ENCODE measurements at regions not wholly inside any gene's neighbourhood (a gene's known extent, or its start where the extent isn't known, plus 50 kb on each side); places are given as distances from the start of the nearest gene placed in this dataset.
A peak's percentile ranks its signal among the peaks of the same experiment; 100 is the strongest.

- no peak overlapping the region for H3K27ac ChIP-seq
- no peaks in the 10 kb centered on the region for H3K36me3 ChIP-seq
- TF ChIP-seq POLR2AphosphoS5 (IDR thresholded peaks at IDR 0.05): no peak
- TF ChIP-seq POLR2A (IDR thresholded peaks at IDR 0.05): no peak
- no peak for TF ChIP-seq CTCF (IDR thresholded peaks at IDR 0.05 in 8 of 11, conservative IDR thresholded peaks at IDR 0.05 in 3 of 11)
- WGBS, 5 donors: 87 to 98% (median 93%) methylated on average over 2 of the region's 2 CpGs
- intact Hi-C loops (cut with DNase I; ENCODE audit: low total_unique reads): no loop called here
- H3K4me1 ChIP-seq: no peaks in the 10 kb centered on the region
- peaks cover 0 to 47% (median 9%) of the 10 kb centered on the region in 8 donors for H3K9me3 ChIP-seq
- no peak for DNase-seq
- no peaks in the 10 kb centered on the region for H3K27me3 ChIP-seq (replicated peaks in 1 of 7)
- no peak overlapping the region for H3K4me3 ChIP-seq
These were observed 497.1 kb upstream of the RBFOX1 start for GRCh38 chr16:6835516-6835915.

- H3K27me3 ChIP-seq (replicated peaks in 1 of 7): no peaks in the 10 kb centered on the region
- H3K9me3 ChIP-seq: peaks cover 0 to 10% (median 0%) of the 10 kb centered on the region in 8 donors
- intact Hi-C loops (cut with DNase I; ENCODE audit: low total_unique reads): no loop called here
- no peaks in the 10 kb centered on the region for H3K36me3 ChIP-seq
- 77 to 89% (median 88%) methylated on average over 7 of the region's 7 CpGs for WGBS, 5 donors
- TF ChIP-seq POLR2A (IDR thresholded peaks at IDR 0.05): no peak
- no peak for TF ChIP-seq POLR2AphosphoS5 (IDR thresholded peaks at IDR 0.05)
- TF ChIP-seq CTCF (IDR thresholded peaks at IDR 0.05 in 8 of 11, conservative IDR thresholded peaks at IDR 0.05 in 3 of 11): no peak
- H3K27ac ChIP-seq: no peak overlapping the region
- H3K4me3 ChIP-seq: peak overlapping the region in 1 of 8 donors; percentile 46
- DNase-seq: no peak
- no peaks in the 10 kb centered on the region for H3K4me1 ChIP-seq
These were observed 504.0 kb upstream of the RBFOX1 start for GRCh38 chr16:6828690-6829089.

- H3K4me3 ChIP-seq: peak overlapping the region in 1 of 8 donors; percentile 46
These were observed 504.7 kb upstream of the RBFOX1 start for GRCh38 chr16:6827931-6828330.

GRCh38 chr16:6827267-6827666, 505.4 kb upstream of the RBFOX1 start:
- Histone ChIP-seq H3K36me3 (no peaks in the 10 kb centered on the region), H3K4me3 (peak overlapping the region in 1 of 8 donors; percentile 46), H3K4me1 (no peaks in the 10 kb centered on the region), H3K27ac (peak overlapping the region in 5 of 8 donors; percentile 29 to 74 (median 73)), H3K9me3 (peaks cover 0 to 7% (median 0%) of the 10 kb centered on the region in 8 donors), H3K27me3 (replicated peaks in 1 of 7) (no peaks in the 10 kb centered on the region)
- intact Hi-C loops (cut with DNase I; ENCODE audit: low total_unique reads): no loop called here
- 5 to 7% (median 6%) methylated on average over 4 of the region's 4 CpGs for WGBS, 5 donors
- no peak for DNase-seq
- peak in 1 of 3 donors; percentile 22 for TF ChIP-seq POLR2AphosphoS5 (IDR thresholded peaks at IDR 0.05)
- TF ChIP-seq POLR2A (IDR thresholded peaks at IDR 0.05): no peak
- TF ChIP-seq CTCF (IDR thresholded peaks at IDR 0.05 in 8 of 11, conservative IDR thresholded peaks at IDR 0.05 in 3 of 11): no peak

More at GRCh38 chr16:6827931-6828330, 504.7 kb upstream of the RBFOX1 start:
- Histone ChIP-seq H3K27me3 (replicated peaks in 1 of 7) (no peaks in the 10 kb centered on the region), H3K27ac (peak overlapping the region in 5 of 8 donors; percentile 29 to 74 (median 73)), H3K36me3 (no peaks in the 10 kb centered on the region), H3K9me3 (peaks cover 0 to 7% (median 0%) of the 10 kb centered on the region in 8 donors), H3K4me1 (no peaks in the 10 kb centered on the region)
- TF ChIP-seq POLR2AphosphoS5 (IDR thresholded peaks at IDR 0.05) (no peak), CTCF (IDR thresholded peaks at IDR 0.05 in 8 of 11, conservative IDR thresholded peaks at IDR 0.05 in 3 of 11) (no peak), POLR2A (IDR thresholded peaks at IDR 0.05) (no peak)
- DNase-seq: no peak
- intact Hi-C loops (cut with DNase I; ENCODE audit: low total_unique reads): no loop called here
- 11 to 17% (median 13%) methylated on average over 1 of the region's 1 CpG for WGBS, 5 donors
